Heart right ventricle (tissue), 16 donors: ENCODE measurements at regions not wholly inside any gene's neighbourhood (a gene's known extent, or its start where the extent isn't known, plus 50 kb on each side); places are given as distances from the start of the nearest gene placed in this dataset.

Experiments
- ATAC-seq, 8 donors: fragments of 200-7000 bp; cut with Tn5 transposase; one replicate each; pipeline ENCODE4 v1.9.1; 2020; ENCODE audit warnings: mild to moderate bottlenecking in 8 of 8, moderate library complexity in 8 of 8, moderate number of reproducible peaks in 1 of 8
- DNase-seq, 2 donors: peaks; one replicate each; pipeline ENCODE4 v3.0.0-alpha.2; 2020
- H3K27ac ChIP-seq, 10 donors: fragments of 200-600 bp; sonication (generic) in 2 of 10; one replicate each; pipeline versions ENCODE4 v1.5.0 to v1.8.0; 2020 to 2022; ENCODE audit warnings: mild to moderate bottlenecking in 3 of 10
- H3K27me3 ChIP-seq, 7 donors: fragments of 200-600 bp; one replicate each; pipeline ENCODE4 v1.8.0; 2021 to 2022; ENCODE audit warnings: mild to moderate bottlenecking in 2 of 7
- H3K36me3 ChIP-seq, 9 donors: fragments of 200-600 bp; sonication (generic) in 1 of 9; one replicate each; pipeline versions ENCODE4 v1.5.0 to v1.8.0; 2020 to 2022; ENCODE audit warnings: mild to moderate bottlenecking in 2 of 9
- H3K4me1 ChIP-seq, 9 donors: fragments of 200-600 bp; sonication (generic) in 1 of 9; one replicate each; pipeline versions ENCODE4 v1.5.0 to v1.8.0; 2020 to 2022; ENCODE audit warnings: mild to moderate bottlenecking in 4 of 9
- H3K4me3 ChIP-seq, 10 donors: fragments of 200-600 bp; sonication (generic) in 2 of 10; one replicate each; pipeline versions ENCODE4 v1.5.0 to v1.8.0; 2020 to 2022; ENCODE audit warnings: mild to moderate bottlenecking in 7 of 10, moderate library complexity in 2 of 10
- H3K9me3 ChIP-seq, 11 donors: fragments of 200-600 bp in 10 of 11; sonication (generic) in 2 of 11; one replicate each; pipeline versions ENCODE4 v1.5.0 to v1.8.0; 2013 to 2022; ENCODE audit warnings: mild to moderate bottlenecking in 2 of 11, control low read depth in 1 of 11, moderate library complexity in 1 of 11
- CTCF ChIP-seq, 9 donors: fragments of 200-600 bp; sonication (generic) in 2 of 9; IDR thresholded peaks; one replicate each; pipeline versions ENCODE4 v1.5.0 to v1.8.0; 2021 to 2022; ENCODE audit warnings: antibody characterized with exemption in 9 of 9, mild to moderate bottlenecking in 5 of 9, moderate library complexity in 1 of 9
- WGBS, 2 donors: extraction: QIAGEN DNeasy Blood & Tissue Kit; methylation state at CpG; one replicate each; pipeline ENCODE4 v1.1.7; 2013; ENCODE audit warnings: inconsistent platforms in 1 of 2; 5-methylcytosine and 5-hydroxymethylcytosine counted together
- intact Hi-C, 10 donors: fragments of 100-400 bp; cut with DNase I; formaldehyde crosslinking; loops; one replicate each; pipeline versions ENCODE4 v1.11.1 to v1.14.2; 2022
- donor health status: Arrhythmogenic right ventricular cardiomyopathy.
- donor health status: ischemic (EF 13 %, LVEDD 7.1; RV severe dilation, severe dysfunction).
- donor health status: healthy with polysubstance abuse.
- donor health status: DM: no; HTN: yes; CAD: no.
- donor health status: DM: no; HTN: no; CAD: no.
- donor health status: ischemic (EF 25% LVEDD 6.9; RV normal size, moderate dysfunction).
- donor health status: ischemic (EF 25% LVEDD 5.7; RV mildly dilated, moderate dysfunction).
- donor health status: healthy.
- donor health status: DM: yes; HTN: yes; CAD: no.
- donor health status: Ischemic cardiomyopathy.
- donor health status: ischemic (EF 35%, LVEDD 5.7; RV mildly dilated, moderate dysfunction).
- donor health status: nonischemic (EF 11% LVEDD 7.7; RV severe dilation, severe dysfunction).
- donor health status: DM: yes; HTN: yes; CAD: no.
- donor health status: PGD.
- donor health status: ischemic (EF 29% LVEDD 5.4; RV normal size, mild dysfunction).
- donor health status: nonischemic (EF 23%, LVEDD 6.1; RV moderate dilation, normal function).

GRCh38 chr6:82045965-82046756 lies 201.4 kb downstream of the IBTK start:
- no peaks in the 10 kb centered on the region for H3K9me3 ChIP-seq
- H3K27me3 ChIP-seq: no peaks in the 10 kb centered on the region
- no peak overlapping the region for H3K27ac ChIP-seq
- no peak for ATAC-seq
- H3K4me1 ChIP-seq: no peaks in the 10 kb centered on the region
- H3K36me3 ChIP-seq: no peaks in the 10 kb centered on the region
- no peak for TF ChIP-seq CTCF (IDR thresholded peaks at IDR 0.05)
- no peak for DNase-seq
- intact Hi-C loops: no loop called here
- H3K4me3 ChIP-seq: no peak overlapping the region
- 92% methylated on average over 6 of the region's 6 CpGs for WGBS, 2 donors

- H3K36me3 ChIP-seq: no peaks in the 10 kb centered on the region
- 45 to 47% methylated on average over 4 of the region's 4 CpGs for WGBS, 2 donors
- intact Hi-C loops: loop anchor here in 2 of 10 donors (5.0 kb wide), 2 partner anchors 283 to 288 kb away; partner anchors contain the start of gene TENT5A (in 1 of the 2)
- H3K27ac ChIP-seq: peak overlapping the region in 4 of 10 donors; percentile 4 to 22 (median 18)
- H3K4me1 ChIP-seq: peaks cover 0 to 12% (median 5%) of the 10 kb centered on the region in 9 donors
- H3K9me3 ChIP-seq: no peaks in the 10 kb centered on the region
- peak in 1 of 2 donors; percentile 50 for DNase-seq
- ATAC-seq: peak in 7 of 8 donors; percentile 72 to 88 (median 80)
- peak; percentile 46 to 75 (median 71) for TF ChIP-seq CTCF (IDR thresholded peaks at IDR 0.05)
- no peak overlapping the region for H3K4me3 ChIP-seq
- no peaks in the 10 kb centered on the region for H3K27me3 ChIP-seq
Observed at GRCh38 chr6:82040405-82041221, 206.9 kb downstream of the IBTK start.

- H3K36me3 ChIP-seq: no peaks in the 10 kb centered on the region
- no peak for TF ChIP-seq CTCF (IDR thresholded peaks at IDR 0.05)
- 72 to 79% methylated on average over 5 of the region's 5 CpGs for WGBS, 2 donors
- intact Hi-C loops: loop anchor here in 3 of 10 donors (10.0 kb wide), 2 partner anchors 136 to 284 kb away; partner anchors contain the start of gene TENT5A (in 3 of the 3)
- ATAC-seq (no peak), DNase-seq (no peak)
- H3K27me3 ChIP-seq: no peaks in the 10 kb centered on the region
- peak overlapping the region in 1 of 10 donors; percentile 10 for H3K27ac ChIP-seq
- no peaks in the 10 kb centered on the region for H3K9me3 ChIP-seq
- H3K4me3 ChIP-seq: no peak overlapping the region
- peaks cover 0 to 14% (median 5%) of the 10 kb centered on the region in 9 donors for H3K4me1 ChIP-seq
Observed at GRCh38 chr6:82038631-82039030, 208.9 kb downstream of the IBTK start.

GRCh38 chr6:82035526-82035925 lies 212.0 kb downstream of the IBTK start:
- intact Hi-C loops: loop anchor here in 3 of 10 donors (10.0 kb wide), 2 partner anchors 139 to 281 kb away; partner anchors contain the start of gene TENT5A (in 3 of the 3)
- DNase-seq (no peak), ATAC-seq (no peak)
- TF ChIP-seq CTCF (IDR thresholded peaks at IDR 0.05): no peak
- no peak overlapping the region for H3K27ac ChIP-seq
- H3K27me3 ChIP-seq: no peaks in the 10 kb centered on the region
- WGBS, 2 donors: 82 to 86% methylated on average over 2 of the region's 2 CpGs
- H3K4me1 ChIP-seq: peaks cover 3 to 26% (median 7%) of the 10 kb centered on the region in 9 donors
- H3K4me3 ChIP-seq: no peak overlapping the region
- no peaks in the 10 kb centered on the region for H3K36me3 ChIP-seq
- no peaks in the 10 kb centered on the region for H3K9me3 ChIP-seq
